ENCODE measurements at regions not wholly inside any gene's neighbourhood (a gene's known extent, or its start where the extent isn't known, plus 50 kb on each side); places are given as distances from the start of the nearest gene placed in this dataset.

DNA sequence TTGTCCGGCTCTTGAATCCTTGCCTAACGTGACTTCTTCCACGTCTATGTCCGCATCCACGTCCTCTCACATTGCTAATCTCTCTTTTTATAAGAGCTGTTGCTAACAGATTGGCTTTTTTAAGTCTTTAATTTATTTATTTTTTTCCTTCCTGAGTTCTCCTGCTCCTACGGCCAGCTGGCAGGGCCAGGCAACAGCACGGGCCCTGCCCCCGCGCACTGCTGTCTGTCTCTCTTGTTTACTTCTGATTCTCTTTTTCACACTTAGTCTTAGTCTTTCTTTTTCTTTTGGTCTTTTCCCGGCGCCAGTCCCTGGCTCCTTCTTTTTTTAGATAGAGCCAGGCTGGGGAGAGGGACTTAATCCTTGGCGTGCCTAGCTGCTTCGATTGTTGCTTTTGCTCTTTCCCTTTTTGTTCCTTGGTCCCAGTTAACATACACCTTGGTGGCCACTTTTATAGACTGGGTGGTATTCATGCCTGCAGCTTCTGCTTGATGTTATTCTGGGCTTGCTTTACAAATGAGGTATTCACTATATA, 53.2 kb upstream of the RBMX start:
- TF ChIP-seq, protein P1, sequence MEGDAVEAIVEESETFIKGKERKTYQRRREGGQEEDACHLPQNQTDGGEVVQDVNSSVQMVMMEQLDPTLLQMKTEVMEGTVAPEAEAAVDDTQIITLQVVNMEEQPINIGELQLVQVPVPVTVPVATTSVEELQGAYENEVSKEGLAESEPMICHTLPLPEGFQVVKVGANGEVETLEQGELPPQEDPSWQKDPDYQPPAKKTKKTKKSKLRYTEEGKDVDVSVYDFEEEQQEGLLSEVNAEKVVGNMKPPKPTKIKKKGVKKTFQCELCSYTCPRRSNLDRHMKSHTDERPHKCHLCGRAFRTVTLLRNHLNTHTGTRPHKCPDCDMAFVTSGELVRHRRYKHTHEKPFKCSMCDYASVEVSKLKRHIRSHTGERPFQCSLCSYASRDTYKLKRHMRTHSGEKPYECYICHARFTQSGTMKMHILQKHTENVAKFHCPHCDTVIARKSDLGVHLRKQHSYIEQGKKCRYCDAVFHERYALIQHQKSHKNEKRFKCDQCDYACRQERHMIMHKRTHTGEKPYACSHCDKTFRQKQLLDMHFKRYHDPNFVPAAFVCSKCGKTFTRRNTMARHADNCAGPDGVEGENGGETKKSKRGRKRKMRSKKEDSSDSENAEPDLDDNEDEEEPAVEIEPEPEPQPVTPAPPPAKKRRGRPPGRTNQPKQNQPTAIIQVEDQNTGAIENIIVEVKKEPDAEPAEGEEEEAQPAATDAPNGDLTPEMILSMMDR (conservative IDR thresholded peaks at IDR 0.05) = no peak
- Mint-ChIP-seq H3K27ac (no peak overlapping the region), H3K4me1 (ENCODE audit: unreplicated experiment) (no peaks in the 10 kb centered on the region), H3K4me3 (no peak overlapping the region), H3K27me3 (no peaks in the 10 kb centered on the region), H3K36me3 (peaks cover 4% of the 10 kb centered on the region), H3K9me3 (no peaks in the 10 kb centered on the region)
- no peak for DNase-seq (ENCODE audit: extremely low spot score, unreplicated experiment)

DNA sequence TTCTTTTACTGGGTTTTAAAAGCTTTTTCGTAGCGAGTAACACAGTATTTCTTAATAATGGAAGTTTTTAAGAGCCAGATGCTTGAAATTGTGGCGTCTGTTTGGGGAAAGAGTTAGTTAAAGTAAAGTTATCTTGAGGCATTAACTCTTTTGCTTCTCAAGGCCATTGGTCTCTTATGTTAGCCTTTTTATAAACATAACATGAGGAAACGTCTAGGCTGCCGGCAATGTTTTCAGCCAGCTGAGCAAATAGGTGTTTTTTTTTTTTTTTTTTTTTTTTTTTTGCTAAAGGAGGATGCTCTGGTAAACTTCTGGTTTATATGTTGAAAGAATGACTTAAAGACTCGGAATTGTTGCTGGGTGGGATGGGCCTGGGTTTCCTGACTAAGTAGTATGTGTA, 51.1 kb upstream of the RBMX start:
- Mint-ChIP-seq H3K4me3 (no peak overlapping the region), H3K27me3 (no peaks in the 10 kb centered on the region), H3K4me1 (ENCODE audit: unreplicated experiment) (no peaks in the 10 kb centered on the region), H3K9me3 (no peaks in the 10 kb centered on the region), H3K36me3 (peaks cover 8% of the 10 kb centered on the region), H3K27ac (no peak overlapping the region)
- TF ChIP-seq, protein P1 (conservative IDR thresholded peaks at IDR 0.05) = no peak
- no peak for DNase-seq (ENCODE audit: extremely low spot score, unreplicated experiment)
